OCI-LY1 (cell line): ENCODE measurements at regions not wholly inside any gene's neighbourhood (a gene's known extent, or its start where the extent isn't known, plus 50 kb on each side); places are given as distances from the start of the nearest gene placed in this dataset.

Experiments used
- EZH2 ChIP-seq: fragments of 200-600 bp; sonication (generic), shearing (Covaris generic); IDR thresholded peaks from 2 replicates; pipeline ENCODE4 v1.8.0; 2017; ENCODE audit warnings: borderline replicate concordance, mixed run types, mild to moderate bottlenecking, antibody characterized with exemption, low read length, moderate library complexity, mixed read lengths
- TF ChIP-seq, protein P1 (sequence below): fragments of 200-600 bp; sonication (generic), shearing (Covaris generic); IDR thresholded peaks from 2 replicates; pipeline ENCODE4 v1.5.1; 2017; ENCODE audit warnings: mild to moderate bottlenecking, antibody characterized with exemption, low read length, moderate library complexity, mixed read lengths

- TF ChIP-seq, protein P1, sequence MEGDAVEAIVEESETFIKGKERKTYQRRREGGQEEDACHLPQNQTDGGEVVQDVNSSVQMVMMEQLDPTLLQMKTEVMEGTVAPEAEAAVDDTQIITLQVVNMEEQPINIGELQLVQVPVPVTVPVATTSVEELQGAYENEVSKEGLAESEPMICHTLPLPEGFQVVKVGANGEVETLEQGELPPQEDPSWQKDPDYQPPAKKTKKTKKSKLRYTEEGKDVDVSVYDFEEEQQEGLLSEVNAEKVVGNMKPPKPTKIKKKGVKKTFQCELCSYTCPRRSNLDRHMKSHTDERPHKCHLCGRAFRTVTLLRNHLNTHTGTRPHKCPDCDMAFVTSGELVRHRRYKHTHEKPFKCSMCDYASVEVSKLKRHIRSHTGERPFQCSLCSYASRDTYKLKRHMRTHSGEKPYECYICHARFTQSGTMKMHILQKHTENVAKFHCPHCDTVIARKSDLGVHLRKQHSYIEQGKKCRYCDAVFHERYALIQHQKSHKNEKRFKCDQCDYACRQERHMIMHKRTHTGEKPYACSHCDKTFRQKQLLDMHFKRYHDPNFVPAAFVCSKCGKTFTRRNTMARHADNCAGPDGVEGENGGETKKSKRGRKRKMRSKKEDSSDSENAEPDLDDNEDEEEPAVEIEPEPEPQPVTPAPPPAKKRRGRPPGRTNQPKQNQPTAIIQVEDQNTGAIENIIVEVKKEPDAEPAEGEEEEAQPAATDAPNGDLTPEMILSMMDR: no peak
- no peak for TF ChIP-seq EZH2
These were observed 166.4 kb upstream of the ZNF217 start for GRCh38 chr20:53760025-53760441.
